PC-3 (cell line): ENCODE measurements at regions not wholly inside any gene's neighbourhood (a gene's known extent, or its start where the extent isn't known, plus 50 kb on each side); places are given as distances from the start of the nearest gene placed in this dataset.

ENCODE experiments used
- ATAC-seq: fragments of 200-7000 bp; cut with Tn5 transposase; 2 replicates; pipeline ENCODE4 v1.9.1; 2020; ENCODE audit warnings: mild to moderate bottlenecking, moderate library complexity
- BruUV-seq: library from RNA; stranded (reverse); fragments of 400-500 nt; replicated peaks from 2 replicates; lab custom pipeline; 2021; lab: Mats Ljungman, UMichigan
- CTCF ChIA-PET: fragments of 300-600 bp; sonication (Branson Sonifier 250); formaldehyde crosslinking; loops from one replicate; lab custom pipeline; 2022; ENCODE audit warnings: antibody characterized with exemption; lab: Charles Lee
- POLR2A ChIA-PET: fragments of 300-600 bp; sonication (Branson Sonifier 250); formaldehyde crosslinking; loops from one replicate; lab custom pipeline; 2022; ENCODE audit warnings: antibody characterized with exemption; ENCODE audit not compliant: unreplicated experiment; lab: Charles Lee
- DNase-seq: peaks from one replicate; pipeline ENCODE4 v3.0.0-alpha.2; 2015
- H2AFZ ChIP-seq: fragments of 300-600 bp; sonication (generic); 2 replicates; pipeline ENCODE4 v1.6.0; 2016; ENCODE audit warnings: antibody characterized with exemption, low read length
- H3F3A ChIP-seq: fragments of 300-600 bp; sonication (generic); one replicate; pipeline ENCODE4 v1.6.0; 2017; ENCODE audit warnings: antibody characterized with exemption, low read length, control low read depth, mild to moderate bottlenecking; ENCODE audit not compliant: unreplicated experiment
- H3K27ac ChIP-seq: fragments of 300-600 bp; sonication (generic); 2 replicates; pipeline ENCODE4 v1.5.1; 2016; ENCODE audit warnings: mild to moderate bottlenecking, low read length
- H3K27me3 ChIP-seq: fragments of 300-600 bp; sonication (generic); 2 replicates; pipeline ENCODE4 v1.6.1; 2016; ENCODE audit warnings: low read length, mixed read lengths
- H3K36me3 ChIP-seq: fragments of 300-600 bp; sonication (generic); 2 replicates; pipeline ENCODE4 v1.6.1; 2016; ENCODE audit warnings: low read depth, mixed run types, low read length, mixed read lengths
- H3K4me1 ChIP-seq: fragments of 300-600 bp; sonication (generic); 2 replicates; pipeline ENCODE4 v1.5.1; 2016; ENCODE audit warnings: low read length; ENCODE audit not compliant: insufficient read depth
- H3K4me2 ChIP-seq: fragments of 300-600 bp; sonication (generic); 2 replicates; pipeline ENCODE4 v1.6.0; 2016; ENCODE audit warnings: low read length
- H3K4me3 ChIP-seq: fragments of 300-600 bp; sonication (generic); 2 replicates; pipeline ENCODE4 v1.5.1; 2016; ENCODE audit warnings: mild to moderate bottlenecking, low read length, mixed read lengths
- H3K79me2 ChIP-seq: fragments of 300-600 bp; sonication (generic); 2 replicates; pipeline ENCODE4 v1.6.1; 2017; ENCODE audit warnings: low read length, mixed read lengths
- H3K9ac ChIP-seq: fragments of 300-600 bp; sonication (generic); 2 replicates; pipeline ENCODE4 v1.6.0; 2016; ENCODE audit warnings: mild to moderate bottlenecking, low read length
- H3K9me2 ChIP-seq: fragments of 300-600 bp; sonication (generic); replicated peaks from 2 replicates; pipeline ENCODE4 v1.6.1; 2016; ENCODE audit warnings: mixed run types, low read length, mixed read lengths
- H3K9me3 ChIP-seq: fragments of 300-600 bp; sonication (generic); 2 replicates; pipeline ENCODE4 v1.6.1; 2016; ENCODE audit warnings: low read length, mixed read lengths
- H4K20me1 ChIP-seq: fragments of 300-600 bp; sonication (generic); 2 replicates; pipeline ENCODE4 v1.6.1; 2016; ENCODE audit warnings: low read length, mixed read lengths
- EZH2 ChIP-seq: fragments of 300-600 bp; sonication (generic); IDR thresholded peaks from one replicate; pipeline ENCODE4 v1.6.1; 2017; ENCODE audit warnings: antibody characterized with exemption, mild to moderate bottlenecking, low read length; ENCODE audit not compliant: unreplicated experiment
- EZH2phosphoT487 ChIP-seq: fragments of 300-600 bp; sonication (generic); IDR thresholded peaks from 2 replicates; pipeline ENCODE4 v1.6.1; 2018; ENCODE audit warnings: mild to moderate bottlenecking, antibody characterized with exemption, low read length, borderline replicate concordance
- intact Hi-C: fragments of 100-400 bp; cut with micrococcal nuclease; formaldehyde crosslinking; loops from 2 replicates; pipeline ENCODE4 v1.9.0; 2023
- TF ChIP-seq, protein P1 (sequence below): fragments of 300-600 bp; sonication (generic); conservative IDR thresholded peaks from 2 replicates; pipeline ENCODE4 v1.5.1; 2017; ENCODE audit warnings: antibody characterized with exemption, low read depth, mild to moderate bottlenecking, low read length

DNA sequence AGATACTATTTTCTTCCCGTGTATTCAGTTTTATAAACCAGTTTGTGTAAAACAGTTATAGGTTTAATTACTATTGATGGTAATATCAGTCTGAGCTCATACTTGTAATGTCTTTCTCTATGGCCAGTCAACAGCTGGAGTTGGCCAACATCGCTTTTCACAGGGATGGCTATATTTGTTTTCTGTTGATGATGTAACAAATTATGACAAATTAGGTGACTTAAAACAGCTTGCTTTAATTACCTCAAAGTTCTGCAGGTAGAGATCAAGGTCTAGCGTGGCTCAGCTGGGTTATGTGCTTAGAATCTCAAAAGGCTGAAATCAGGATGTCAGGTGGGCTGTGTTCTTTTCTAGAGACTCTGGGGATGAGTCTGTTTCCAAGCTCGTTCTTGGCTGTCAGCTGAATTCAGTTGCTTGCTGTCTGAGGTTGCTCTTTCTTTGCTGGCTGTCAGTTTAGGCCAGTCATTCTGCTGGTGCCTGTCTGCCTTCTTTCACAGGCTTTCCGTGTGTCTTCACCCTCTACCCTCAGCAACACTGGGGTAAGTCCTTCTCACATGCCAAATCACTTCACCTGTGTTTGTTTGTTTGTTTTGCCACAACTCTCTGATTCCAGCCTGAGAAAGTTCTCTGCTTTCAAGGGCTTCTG is 370.2 kb upstream of the E2F7 start:
- DNase-seq = no peak
- H4K20me1 ChIP-seq = no peaks in the 10 kb centered on the region
- no peaks in the 10 kb centered on the region for H3K9me3 ChIP-seq
- H3K4me3 ChIP-seq = no peak overlapping the region
- no peak overlapping the region for H3K9ac ChIP-seq
- intact Hi-C loops = no loop called here
- CTCF ChIA-PET = no interaction called here
- no peak overlapping the region for H3K4me2 ChIP-seq
- no peaks in the 10 kb centered on the region for H3K36me3 ChIP-seq
- H3K27ac ChIP-seq = no peak overlapping the region
- POLR2A ChIA-PET = no interaction called here
- H3K27me3 ChIP-seq = 0 out of 2 replicates have a peak, but pooled peaks cover 7% of the 10 kb centered on the region
- no peak for ATAC-seq
- no TSS peak for BruUV-seq
- no peaks in the 10 kb centered on the region for H3K9me2 ChIP-seq
- H3F3A ChIP-seq = no peaks in the 10 kb centered on the region
- no peak overlapping the region for H2AFZ ChIP-seq
- H3K4me1 ChIP-seq = no peaks in the 10 kb centered on the region
- H3K79me2 ChIP-seq = no peaks in the 10 kb centered on the region
- TF ChIP-seq, protein P1, sequence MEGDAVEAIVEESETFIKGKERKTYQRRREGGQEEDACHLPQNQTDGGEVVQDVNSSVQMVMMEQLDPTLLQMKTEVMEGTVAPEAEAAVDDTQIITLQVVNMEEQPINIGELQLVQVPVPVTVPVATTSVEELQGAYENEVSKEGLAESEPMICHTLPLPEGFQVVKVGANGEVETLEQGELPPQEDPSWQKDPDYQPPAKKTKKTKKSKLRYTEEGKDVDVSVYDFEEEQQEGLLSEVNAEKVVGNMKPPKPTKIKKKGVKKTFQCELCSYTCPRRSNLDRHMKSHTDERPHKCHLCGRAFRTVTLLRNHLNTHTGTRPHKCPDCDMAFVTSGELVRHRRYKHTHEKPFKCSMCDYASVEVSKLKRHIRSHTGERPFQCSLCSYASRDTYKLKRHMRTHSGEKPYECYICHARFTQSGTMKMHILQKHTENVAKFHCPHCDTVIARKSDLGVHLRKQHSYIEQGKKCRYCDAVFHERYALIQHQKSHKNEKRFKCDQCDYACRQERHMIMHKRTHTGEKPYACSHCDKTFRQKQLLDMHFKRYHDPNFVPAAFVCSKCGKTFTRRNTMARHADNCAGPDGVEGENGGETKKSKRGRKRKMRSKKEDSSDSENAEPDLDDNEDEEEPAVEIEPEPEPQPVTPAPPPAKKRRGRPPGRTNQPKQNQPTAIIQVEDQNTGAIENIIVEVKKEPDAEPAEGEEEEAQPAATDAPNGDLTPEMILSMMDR = no peak
- TF ChIP-seq EZH2phosphoT487 (no peak), EZH2 (no peak)

DNA sequence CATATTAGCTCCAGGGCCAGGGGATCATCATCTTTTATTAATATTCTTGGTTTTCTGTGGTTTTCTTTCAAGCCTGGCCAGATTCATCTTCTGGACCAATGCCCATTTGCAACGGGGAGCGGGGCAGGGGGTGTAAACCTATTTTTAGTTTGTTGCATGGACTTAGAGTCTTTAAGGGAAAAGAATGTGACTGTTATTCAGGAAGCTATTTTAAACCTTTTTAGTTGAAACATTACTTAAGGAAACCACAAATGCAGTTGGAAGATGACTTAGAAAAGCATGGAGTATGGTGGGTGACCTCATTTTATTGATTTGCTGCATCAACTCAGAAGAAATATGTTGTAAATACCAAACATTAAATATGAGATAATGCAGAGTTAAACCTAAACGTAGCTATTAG is 368.4 kb upstream of the E2F7 start:
- no peak overlapping the region for H3K4me2 ChIP-seq
- H3K27me3 ChIP-seq = 0 out of 2 replicates have a peak, but pooled peaks cover 8% of the 10 kb centered on the region
- no peaks in the 10 kb centered on the region for H4K20me1 ChIP-seq
- no peaks in the 10 kb centered on the region for H3K9me3 ChIP-seq
- no peaks in the 10 kb centered on the region for H3K4me1 ChIP-seq
- ChIA-PET CTCF (no interaction called here), POLR2A (no interaction called here)
- BruUV-seq = no TSS peak
- H2AFZ ChIP-seq = no peak overlapping the region
- H3K4me3 ChIP-seq = no peak overlapping the region
- H3K9ac ChIP-seq = no peak overlapping the region
- DNase-seq = no peak
- no peaks in the 10 kb centered on the region for H3K79me2 ChIP-seq
- H3K27ac ChIP-seq = no peak overlapping the region
- TF ChIP-seq, protein P1 = no peak
- no peak for TF ChIP-seq EZH2phosphoT487
- TF ChIP-seq EZH2 = no peak
- no peak for ATAC-seq
- no peaks in the 10 kb centered on the region for H3K9me2 ChIP-seq
- H3K36me3 ChIP-seq = no peaks in the 10 kb centered on the region
- intact Hi-C loops = no loop called here
- H3F3A ChIP-seq = no peaks in the 10 kb centered on the region

DNA sequence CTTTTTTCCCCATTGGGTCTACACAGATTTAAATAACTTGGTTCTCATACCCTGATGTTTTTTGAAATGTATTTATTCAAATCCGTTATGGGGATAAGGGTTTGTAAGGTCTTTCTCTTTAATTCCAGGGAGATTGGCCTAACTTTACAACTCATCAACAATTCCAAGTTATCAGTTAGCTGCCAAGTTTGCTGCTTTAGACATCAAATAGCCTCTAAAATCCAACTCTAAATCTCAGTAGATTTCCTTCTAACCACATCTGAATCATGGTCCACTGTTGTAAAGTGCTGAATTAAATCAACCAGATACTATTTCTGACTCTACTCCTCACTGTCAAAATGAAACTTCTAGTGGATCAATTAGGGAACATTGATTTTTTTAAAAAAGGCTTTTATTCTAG is 364.1 kb upstream of the E2F7 start:
- H3K9ac ChIP-seq = no peak overlapping the region
- no peak overlapping the region for H3K4me2 ChIP-seq
- no peaks in the 10 kb centered on the region for H3K4me1 ChIP-seq
- DNase-seq (no peak), ATAC-seq (no peak)
- no peak overlapping the region for H2AFZ ChIP-seq
- 0 out of 2 replicates have a peak, but pooled peaks cover 8% of the 10 kb centered on the region for H3K27me3 ChIP-seq
- BruUV-seq = no TSS peak
- H3F3A ChIP-seq = no peaks in the 10 kb centered on the region
- no peaks in the 10 kb centered on the region for H3K9me3 ChIP-seq
- no peaks in the 10 kb centered on the region for H3K36me3 ChIP-seq
- intact Hi-C loops = no loop called here
- TF ChIP-seq EZH2 (no peak), EZH2phosphoT487 (no peak)
- TF ChIP-seq, protein P1 = no peak
- no peaks in the 10 kb centered on the region for H4K20me1 ChIP-seq
- H3K79me2 ChIP-seq = no peaks in the 10 kb centered on the region
- no peak overlapping the region for H3K27ac ChIP-seq
- no peak overlapping the region for H3K4me3 ChIP-seq
- H3K9me2 ChIP-seq = no peaks in the 10 kb centered on the region
- ChIA-PET CTCF (no interaction called here), POLR2A (no interaction called here)
